Naive B cell (primary cell): ENCODE measurements at regions not wholly inside any gene's neighbourhood (a gene's known extent, or its start where the extent isn't known, plus 50 kb on each side); places are given as distances from the start of the nearest gene placed in this dataset.
"Not testable (repeated sequence)": the region's sequence is repeated elsewhere in the genome, so short reads cannot be mapped to it uniquely, and the experiment has no call there.

Experiments used
- ATAC-seq, 2 donors: fragments of 150-1000 bp; cut with Tn5 transposase; 2 replicates each; pipeline ENCODE4 v1.10.0; 2021; ENCODE audit warnings: low read depth in 2 of 2, mild to moderate bottlenecking in 2 of 2, moderate library complexity in 2 of 2
- DNase-seq: peaks from one replicate; pipeline ENCODE4 v3.0.0; 2022
- H3K27ac Mint-ChIP-seq, 6 donors: one replicate each; pipeline ENCODE4 v1.8.0; 2020 to 2022; ENCODE audit warnings: mild to moderate bottlenecking in 6 of 6, mixed read lengths in 6 of 6, moderate library complexity in 5 of 6, inconsistent platforms in 2 of 6
- H3K27me3 Mint-ChIP-seq, 3 donors: one replicate each; pipeline ENCODE4 v1.8.0; 2021 to 2022; ENCODE audit warnings: mixed read lengths in 3 of 3, mild to moderate bottlenecking in 1 of 3
- H3K36me3 Mint-ChIP-seq, 2 donors: one replicate each; pipeline ENCODE4 v1.8.0; 2020 to 2022; ENCODE audit warnings: mixed read lengths in 2 of 2, inconsistent platforms in 1 of 2, mild to moderate bottlenecking in 1 of 2
- H3K4me1 Mint-ChIP-seq, 3 donors: one replicate each; pipeline ENCODE4 v1.8.0; 2020 to 2022; ENCODE audit warnings: mixed read lengths in 3 of 3, inconsistent platforms in 1 of 3, mild to moderate bottlenecking in 1 of 3, moderate library complexity in 1 of 3
- H3K4me3 Mint-ChIP-seq, 8 donors: one replicate each; pipeline ENCODE4 v1.8.0; 2020 to 2022; ENCODE audit warnings: mild to moderate bottlenecking in 8 of 8, mixed read lengths in 8 of 8, moderate library complexity in 8 of 8, inconsistent platforms in 2 of 8
- H3K9me3 Mint-ChIP-seq, 7 donors: one replicate each; pipeline ENCODE4 v1.8.0; 2020 to 2022; ENCODE audit warnings: mixed read lengths in 7 of 7, mild to moderate bottlenecking in 5 of 7, inconsistent platforms in 2 of 7, moderate library complexity in 1 of 7

- Mint-ChIP-seq H3K27me3 (no peaks in the 10 kb centered on the region), H3K36me3 (peaks cover 0 to 4% of the 10 kb centered on the region in 2 donors), H3K4me1 (no peaks in the 10 kb centered on the region), H3K4me3 (no peak overlapping the region), H3K27ac (no peak overlapping the region), H3K9me3 (peaks cover 0 to 2% (median 0%) of the 10 kb centered on the region in 7 donors)
- no peak for DNase-seq
- no peak for ATAC-seq
Observed at GRCh38 chr15:92772626-92773244, 117.2 kb upstream of the FAM174B start.

GRCh38 chr15:92773340-92773739 is 117.8 kb upstream of the FAM174B start:
- ATAC-seq (no peak), DNase-seq (no peak)
- Mint-ChIP-seq H3K4me1 (no peaks in the 10 kb centered on the region), H3K9me3 (peaks cover 0 to 2% (median 0%) of the 10 kb centered on the region in 7 donors), H3K27me3 (no peaks in the 10 kb centered on the region), H3K36me3 (peaks cover 0 to 4% of the 10 kb centered on the region in 2 donors), H3K27ac (peak overlapping the region in 1 of 6 donors; percentile 14), H3K4me3 (no peak overlapping the region)

GRCh38 chr15:92779874-92780273 is 120.2 kb upstream of the CHD2 start:
- peaks cover 0 to 6% of the 10 kb centered on the region in 2 donors for H3K36me3 Mint-ChIP-seq
- H3K27ac Mint-ChIP-seq: no peak overlapping the region
- no peak for DNase-seq
- H3K27me3 Mint-ChIP-seq: no peaks in the 10 kb centered on the region
- H3K4me3 Mint-ChIP-seq: no peak overlapping the region
- no peak for ATAC-seq
- H3K4me1 Mint-ChIP-seq: no peaks in the 10 kb centered on the region
- peaks cover 0 to 8% (median 4%) of the 10 kb centered on the region in 7 donors for H3K9me3 Mint-ChIP-seq

- Mint-ChIP-seq H3K4me3 (no peak overlapping the region), H3K27me3 (no peaks in the 10 kb centered on the region), H3K9me3 (peaks cover 0 to 8% (median 4%) of the 10 kb centered on the region in 7 donors), H3K36me3 (peaks cover 0 to 6% of the 10 kb centered on the region in 2 donors), H3K4me1 (no peaks in the 10 kb centered on the region), H3K27ac (no peak overlapping the region)
- ATAC-seq (no peak), DNase-seq (no peak)
Observed at GRCh38 chr15:92780843-92781242, 119.3 kb upstream of the CHD2 start.

DNA sequence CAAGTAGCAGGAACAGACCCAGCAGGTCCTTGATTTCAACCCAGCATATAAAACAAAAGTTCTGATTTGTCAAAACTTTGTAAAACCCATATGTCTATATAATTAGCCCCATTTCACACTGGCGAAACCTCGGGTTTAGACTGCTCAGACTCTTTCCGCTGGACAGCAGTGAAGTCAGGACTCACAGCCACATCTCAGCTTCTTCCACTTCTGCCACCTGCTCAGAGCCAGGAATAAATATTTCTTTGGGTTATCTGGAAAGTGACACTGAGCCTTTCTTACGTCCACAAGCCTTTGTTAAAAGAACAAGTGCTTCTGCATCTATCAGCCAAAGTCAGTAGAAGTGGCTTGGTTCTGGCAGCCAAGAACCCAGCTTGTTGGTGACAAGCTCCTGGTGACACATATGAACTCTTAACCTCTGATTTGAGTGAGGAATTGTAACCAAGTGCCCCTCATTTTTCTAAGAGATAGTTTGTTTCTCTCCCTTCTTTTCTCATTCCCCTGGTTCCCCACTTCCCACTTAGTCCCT is 118.1 kb upstream of the CHD2 start:
- peaks cover 0 to 6% of the 10 kb centered on the region in 2 donors for H3K36me3 Mint-ChIP-seq
- DNase-seq: no peak
- no peak for ATAC-seq
- H3K4me3 Mint-ChIP-seq: peak overlapping the region in 1 of 8 donors; percentile 47
- no peaks in the 10 kb centered on the region for H3K27me3 Mint-ChIP-seq
- H3K4me1 Mint-ChIP-seq: no peaks in the 10 kb centered on the region
- H3K27ac Mint-ChIP-seq: peak overlapping the region in 1 of 6 donors; percentile 77
- peaks cover 0 to 8% (median 4%) of the 10 kb centered on the region in 7 donors for H3K9me3 Mint-ChIP-seq

- DNase-seq (no peak), ATAC-seq (no peak)
- Mint-ChIP-seq H3K4me3 (no peak overlapping the region), H3K4me1 (no peaks in the 10 kb centered on the region), H3K27ac (peak overlapping the region in 1 of 6 donors; percentile 21), H3K9me3 (peaks cover 0 to 5% (median 0%) of the 10 kb centered on the region in 7 donors), H3K27me3 (no peaks in the 10 kb centered on the region), H3K36me3 (no peaks in the 10 kb centered on the region)
Observed at GRCh38 chr15:92787116-92787515, 113.0 kb upstream of the CHD2 start.

DNA sequence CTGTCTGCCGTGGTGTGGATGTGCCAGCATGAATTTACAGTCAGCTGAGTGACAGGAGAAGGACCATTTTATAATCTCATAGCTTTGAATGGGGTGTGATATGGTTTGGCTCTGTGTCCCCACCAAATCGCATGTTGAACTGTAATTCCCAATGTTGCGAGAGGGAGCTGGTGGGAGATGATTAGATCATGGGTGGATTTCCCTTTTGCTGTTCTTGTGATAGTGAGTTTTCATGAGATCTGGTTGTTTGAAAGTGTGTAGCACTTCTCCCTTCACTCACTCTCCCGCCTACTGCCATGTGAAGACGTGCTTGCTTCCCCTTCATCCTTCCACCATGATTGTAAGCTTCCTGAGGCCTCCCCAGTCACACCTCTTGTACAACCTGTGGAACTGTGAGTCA is 111.9 kb upstream of the CHD2 start:
- H3K4me3 Mint-ChIP-seq: no peak overlapping the region
- H3K9me3 Mint-ChIP-seq: peaks cover 0 to 5% (median 0%) of the 10 kb centered on the region in 7 donors

DNA sequence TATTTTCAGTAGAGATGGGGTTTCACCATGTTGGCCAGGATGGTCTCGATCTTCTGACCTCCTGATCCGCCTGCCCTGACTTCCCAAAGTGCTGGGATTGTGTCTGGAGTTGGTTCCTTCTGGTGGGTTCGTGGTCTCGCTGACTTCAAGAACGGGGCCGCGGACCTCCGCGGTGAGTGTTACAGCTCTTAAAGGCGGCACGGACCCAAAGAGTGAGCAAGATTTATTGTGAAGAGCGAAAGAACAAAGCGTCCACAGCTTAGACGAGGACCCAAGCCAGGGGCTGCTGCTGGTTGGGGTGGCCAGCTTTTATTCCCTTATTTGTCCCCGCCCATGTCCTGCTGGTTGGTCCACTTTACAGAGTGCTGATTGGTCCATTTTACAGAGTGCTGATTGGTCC is 111.3 kb upstream of the CHD2 start:
- ATAC-seq, H3K27ac Mint-ChIP-seq, H3K27me3 Mint-ChIP-seq, H3K36me3 Mint-ChIP-seq, H3K9me3 Mint-ChIP-seq, H3K4me1 Mint-ChIP-seq, H3K4me3 Mint-ChIP-seq, DNase-seq: not testable (repeated sequence)

More for the DNA sequence above, 111.9 kb upstream of the CHD2 start:
- Mint-ChIP-seq H3K36me3 (no peaks in the 10 kb centered on the region), H3K4me1 (no peaks in the 10 kb centered on the region), H3K27ac (peak overlapping the region in 1 of 6 donors; percentile 49), H3K27me3 (no peaks in the 10 kb centered on the region)
- DNase-seq (no peak), ATAC-seq (no peak)

DNA sequence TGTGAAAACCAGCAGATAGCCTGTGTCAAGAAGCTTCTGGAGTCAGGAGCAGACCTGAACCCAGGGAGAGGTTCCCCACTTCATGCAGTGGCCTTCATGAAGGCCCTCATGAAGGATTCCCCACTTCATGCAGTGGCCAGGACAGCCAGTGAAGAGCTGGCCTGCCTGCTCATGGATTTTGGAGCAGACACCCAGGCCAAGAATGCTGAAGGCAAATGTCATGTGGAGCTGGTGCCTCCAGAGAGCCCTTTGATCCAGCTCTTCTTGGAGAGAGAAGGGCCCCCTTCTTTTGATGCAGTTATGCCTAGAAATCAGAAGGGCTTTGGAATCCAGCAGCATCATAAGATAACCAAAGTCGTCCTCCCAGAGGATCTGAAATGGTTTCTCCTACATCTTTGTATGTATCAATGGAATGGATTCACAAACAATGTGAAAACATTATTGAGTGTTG is 103.9 kb upstream of the CHD2 start:
- no peak for DNase-seq
- Mint-ChIP-seq H3K27ac (peak overlapping the region in 1 of 6 donors; percentile 42), H3K4me1 (peaks cover 6 to 7% (median 6%) of the 10 kb centered on the region in 3 donors), H3K4me3 (no peak overlapping the region), H3K9me3 (no peaks in the 10 kb centered on the region), H3K27me3 (no peaks in the 10 kb centered on the region), H3K36me3 (no peaks in the 10 kb centered on the region)
- no peak for ATAC-seq

DNA sequence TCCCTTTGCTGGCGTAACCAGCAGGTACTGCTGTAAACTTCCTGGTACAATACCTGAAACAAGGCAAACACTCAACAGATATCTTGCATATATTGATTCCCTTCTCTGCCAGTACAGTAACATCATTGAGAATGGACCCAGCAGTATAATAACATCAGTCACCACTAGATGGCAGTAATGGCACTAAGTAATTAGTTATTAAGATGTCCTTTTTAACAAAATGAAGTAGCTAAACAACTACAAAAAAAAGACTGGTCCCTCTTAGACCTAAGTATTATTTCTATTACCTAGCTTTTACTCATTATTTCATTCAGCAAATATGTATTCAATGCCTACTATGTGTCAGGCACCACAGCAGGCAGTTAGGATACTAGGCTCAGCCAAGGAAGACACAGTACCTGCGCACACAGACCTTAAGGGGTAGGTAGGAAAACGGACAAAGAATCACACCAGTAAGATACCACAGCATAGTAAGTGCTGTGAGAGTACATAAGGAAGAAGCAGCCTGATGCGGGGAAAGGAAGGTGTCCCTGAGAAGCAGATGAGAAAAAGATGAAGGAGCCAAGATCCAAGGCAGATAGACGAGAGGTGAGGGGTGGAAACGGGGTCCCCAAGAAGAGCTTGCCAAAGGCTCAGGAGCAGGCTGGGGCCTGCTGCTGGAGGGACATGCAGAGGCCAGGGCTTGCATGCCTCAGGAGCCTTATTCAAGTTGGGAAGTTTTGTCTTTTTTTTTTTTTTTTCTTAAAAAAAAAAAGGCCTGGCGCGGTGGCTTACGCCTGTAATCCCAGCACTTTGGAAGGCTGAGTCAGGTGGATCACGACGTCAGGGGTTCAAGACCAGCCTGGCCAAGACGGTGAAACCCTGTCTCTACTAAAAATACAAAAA is 102.7 kb upstream of the CHD2 start:
- H3K36me3 Mint-ChIP-seq: no peaks in the 10 kb centered on the region
- ATAC-seq (peak; percentile 85 to 93), DNase-seq (peak; percentile 70)
- no peak overlapping the region for H3K4me3 Mint-ChIP-seq
- H3K27me3 Mint-ChIP-seq: no peaks in the 10 kb centered on the region
- peaks cover 6 to 10% (median 6%) of the 10 kb centered on the region in 3 donors for H3K4me1 Mint-ChIP-seq
- peak overlapping the region in 5 of 6 donors; percentile 82 to 98 (median 94) for H3K27ac Mint-ChIP-seq
- H3K9me3 Mint-ChIP-seq: no peaks in the 10 kb centered on the region

- Mint-ChIP-seq H3K9me3 (no peaks in the 10 kb centered on the region), H3K4me3 (no peak overlapping the region), H3K4me1 (peaks cover 8 to 11% (median 10%) of the 10 kb centered on the region in 3 donors), H3K36me3 (no peaks in the 10 kb centered on the region), H3K27ac (no peak overlapping the region), H3K27me3 (no peaks in the 10 kb centered on the region)
- DNase-seq: no peak
- ATAC-seq: no peak
Observed at GRCh38 chr15:92800013-92800412, 100.1 kb upstream of the CHD2 start.

- not testable (repeated sequence) for H3K4me3 Mint-ChIP-seq, DNase-seq, H3K36me3 Mint-ChIP-seq, ATAC-seq, H3K27me3 Mint-ChIP-seq, H3K9me3 Mint-ChIP-seq, H3K27ac Mint-ChIP-seq
- H3K4me1 Mint-ChIP-seq: peaks cover 8 to 11% (median 10%) of the 10 kb centered on the region in 3 donors
Observed at GRCh38 chr15:92800416-92801055, 99.6 kb upstream of the CHD2 start.

DNA sequence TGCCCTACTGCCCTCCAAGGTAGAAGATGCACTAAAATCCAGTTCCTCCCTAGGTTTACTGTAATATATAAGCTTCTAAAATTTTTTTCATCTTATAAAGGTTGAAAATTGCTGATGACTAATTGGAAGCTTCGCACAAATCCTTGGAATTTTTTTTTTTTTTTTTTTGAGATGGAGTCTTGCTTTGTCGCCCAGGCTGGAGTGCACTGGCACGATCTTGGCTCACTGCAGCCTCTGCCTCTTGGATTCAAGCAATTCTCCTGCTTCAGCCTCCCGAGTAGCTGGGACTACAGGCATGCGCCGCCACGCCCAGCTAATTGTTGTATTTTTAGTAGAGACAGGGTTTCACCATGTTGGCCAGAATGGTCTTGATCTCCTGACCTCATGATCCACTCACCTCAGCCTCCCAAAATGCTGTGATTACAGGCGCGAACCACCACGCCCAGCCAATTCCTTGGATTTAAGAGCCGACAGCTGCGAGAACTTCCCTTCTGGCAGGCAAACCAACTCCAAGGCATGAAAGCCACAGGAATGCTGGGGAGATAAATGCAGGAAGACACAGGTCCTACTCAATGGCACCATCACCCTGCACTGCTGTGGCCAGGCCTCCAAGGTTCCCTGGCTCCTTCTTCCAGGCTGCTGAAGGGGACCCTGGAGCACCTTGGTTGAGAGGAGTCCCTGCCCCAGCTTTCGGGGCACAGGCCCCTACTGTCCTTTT is 98.9 kb upstream of the CHD2 start:
- not testable (repeated sequence) for ATAC-seq, H3K27ac Mint-ChIP-seq, H3K9me3 Mint-ChIP-seq, H3K27me3 Mint-ChIP-seq, DNase-seq, H3K4me3 Mint-ChIP-seq, H3K36me3 Mint-ChIP-seq
- peaks cover 8 to 11% (median 11%) of the 10 kb centered on the region in 3 donors for H3K4me1 Mint-ChIP-seq
